Mesothelial cell of epicardium (in vitro differentiated cells): ENCODE measurements at regions not wholly inside any gene's neighbourhood (a gene's known extent, or its start where the extent isn't known, plus 50 kb on each side); places are given as distances from the start of the nearest gene placed in this dataset.

Experiments
- DNase-seq, 2 experiments: peaks; one replicate each; pipeline ENCODE4 v3.0.0; 2021; ENCODE audit warnings: low spot score in 2 of 2; ENCODE audit not compliant: unreplicated experiment in 2 of 2
- H3K27ac Mint-ChIP-seq: 2 replicates; pipeline ENCODE4 v1.8.0; 2021; ENCODE audit warnings: mixed read lengths
- H3K27me3 Mint-ChIP-seq: 2 replicates; pipeline ENCODE4 v1.8.0; 2021; ENCODE audit warnings: low read depth, mixed read lengths
- H3K36me3 Mint-ChIP-seq: 2 replicates; pipeline ENCODE4 v1.8.0; 2021; ENCODE audit warnings: mixed read lengths
- H3K4me1 Mint-ChIP-seq: 2 replicates; pipeline ENCODE4 v1.8.0; 2021; ENCODE audit warnings: mixed read lengths
- H3K4me3 Mint-ChIP-seq: 2 replicates; pipeline ENCODE4 v1.8.0; 2021; ENCODE audit warnings: mild to moderate bottlenecking, moderate library complexity, mixed read lengths
- H3K9me3 Mint-ChIP-seq: 2 replicates; pipeline ENCODE4 v1.8.0; 2021; ENCODE audit warnings: mixed read lengths
- TF ChIP-seq, protein P1 (sequence below): fragments of 200-600 bp; sonication (generic); IDR thresholded peaks from one replicate; pipeline ENCODE4 v1.5.0; 2021; ENCODE audit warnings: antibody characterized with exemption; ENCODE audit not compliant: unreplicated experiment

DNA sequence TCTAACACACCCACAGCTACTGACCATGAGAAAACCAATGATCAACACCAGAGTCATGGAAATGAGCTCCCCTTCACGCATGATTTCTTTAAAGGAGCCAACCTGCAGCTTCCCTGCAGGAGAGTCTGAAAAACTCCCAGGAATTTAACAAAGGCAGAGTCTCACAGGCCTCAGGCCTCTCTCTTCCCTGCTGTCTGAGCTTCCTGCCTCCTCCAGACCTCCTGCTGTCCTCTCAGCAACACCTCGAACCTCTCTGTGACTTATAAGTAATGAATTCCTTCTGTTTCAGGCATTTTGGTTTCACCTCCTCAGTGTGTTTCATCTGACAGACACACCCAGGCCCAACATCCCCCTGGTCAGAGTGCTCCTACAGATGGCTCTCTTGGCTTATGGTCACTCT lies 1044.4 kb downstream of the UQCRFS1 start:
- no peaks in the 10 kb centered on the region for H3K27me3 Mint-ChIP-seq
- no peak for DNase-seq
- no peaks in the 10 kb centered on the region for H3K9me3 Mint-ChIP-seq
- H3K36me3 Mint-ChIP-seq, result no peaks in the 10 kb centered on the region
- TF ChIP-seq, protein P1, sequence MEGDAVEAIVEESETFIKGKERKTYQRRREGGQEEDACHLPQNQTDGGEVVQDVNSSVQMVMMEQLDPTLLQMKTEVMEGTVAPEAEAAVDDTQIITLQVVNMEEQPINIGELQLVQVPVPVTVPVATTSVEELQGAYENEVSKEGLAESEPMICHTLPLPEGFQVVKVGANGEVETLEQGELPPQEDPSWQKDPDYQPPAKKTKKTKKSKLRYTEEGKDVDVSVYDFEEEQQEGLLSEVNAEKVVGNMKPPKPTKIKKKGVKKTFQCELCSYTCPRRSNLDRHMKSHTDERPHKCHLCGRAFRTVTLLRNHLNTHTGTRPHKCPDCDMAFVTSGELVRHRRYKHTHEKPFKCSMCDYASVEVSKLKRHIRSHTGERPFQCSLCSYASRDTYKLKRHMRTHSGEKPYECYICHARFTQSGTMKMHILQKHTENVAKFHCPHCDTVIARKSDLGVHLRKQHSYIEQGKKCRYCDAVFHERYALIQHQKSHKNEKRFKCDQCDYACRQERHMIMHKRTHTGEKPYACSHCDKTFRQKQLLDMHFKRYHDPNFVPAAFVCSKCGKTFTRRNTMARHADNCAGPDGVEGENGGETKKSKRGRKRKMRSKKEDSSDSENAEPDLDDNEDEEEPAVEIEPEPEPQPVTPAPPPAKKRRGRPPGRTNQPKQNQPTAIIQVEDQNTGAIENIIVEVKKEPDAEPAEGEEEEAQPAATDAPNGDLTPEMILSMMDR, result no peak
- peaks cover 20% of the 10 kb centered on the region for H3K4me1 Mint-ChIP-seq
- H3K4me3 Mint-ChIP-seq, result no peak overlapping the region
- peak overlapping the region; percentile 3 for H3K27ac Mint-ChIP-seq

DNA sequence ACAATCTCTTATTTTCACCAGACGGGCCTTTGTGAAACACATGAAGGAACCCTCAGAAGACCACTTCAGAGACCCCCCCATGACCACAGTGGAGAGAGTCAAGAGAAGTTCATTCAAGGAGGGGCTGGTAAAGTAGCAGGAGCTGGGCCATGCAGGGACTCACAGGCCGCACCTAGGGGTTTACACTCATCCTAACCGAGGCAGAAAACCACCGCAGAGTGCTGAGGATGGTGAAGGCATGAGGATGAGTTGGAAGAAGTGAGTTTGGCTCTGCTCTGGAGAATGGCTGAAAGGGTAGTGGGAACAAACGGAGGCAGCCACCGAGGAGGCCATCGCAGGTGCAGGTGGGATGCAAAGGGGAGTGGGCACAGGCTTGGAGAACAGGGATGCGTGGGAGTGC lies 1046.9 kb downstream of the UQCRFS1 start:
- Mint-ChIP-seq H3K4me1 (peaks cover 22% of the 10 kb centered on the region), H3K27ac (no peak overlapping the region), H3K9me3 (peaks cover 4% of the 10 kb centered on the region), H3K27me3 (no peaks in the 10 kb centered on the region), H3K36me3 (no peaks in the 10 kb centered on the region), H3K4me3 (no peak overlapping the region)
- no peak for DNase-seq
- TF ChIP-seq, protein P1, result no peak

DNA sequence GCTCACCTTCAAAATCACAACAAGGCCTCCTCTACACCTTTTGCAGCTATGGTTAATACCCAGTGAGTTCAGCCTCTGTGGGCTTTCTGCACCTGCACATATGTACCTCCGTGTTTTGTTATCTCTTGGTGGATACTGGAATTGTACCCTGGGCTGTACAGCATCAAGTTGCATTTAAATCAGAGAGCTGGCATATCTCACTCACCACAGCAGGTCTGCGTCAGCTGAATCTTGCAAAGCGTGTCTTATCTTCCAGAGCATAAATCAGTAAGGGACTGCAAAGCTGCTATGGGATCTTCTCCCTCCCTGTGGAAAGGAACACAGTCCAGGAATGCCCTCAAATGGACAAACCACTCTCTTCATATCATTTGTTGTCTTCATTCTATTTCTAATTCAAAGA lies 1048.7 kb downstream of the UQCRFS1 start:
- H3K9me3 Mint-ChIP-seq, result peaks cover 12% of the 10 kb centered on the region
- no peak overlapping the region for H3K4me3 Mint-ChIP-seq
- DNase-seq, result no peak
- no peak overlapping the region for H3K27ac Mint-ChIP-seq
- H3K27me3 Mint-ChIP-seq, result no peaks in the 10 kb centered on the region
- TF ChIP-seq, protein P1, result no peak
- H3K36me3 Mint-ChIP-seq, result no peaks in the 10 kb centered on the region
- peaks cover 10% of the 10 kb centered on the region for H3K4me1 Mint-ChIP-seq

DNA sequence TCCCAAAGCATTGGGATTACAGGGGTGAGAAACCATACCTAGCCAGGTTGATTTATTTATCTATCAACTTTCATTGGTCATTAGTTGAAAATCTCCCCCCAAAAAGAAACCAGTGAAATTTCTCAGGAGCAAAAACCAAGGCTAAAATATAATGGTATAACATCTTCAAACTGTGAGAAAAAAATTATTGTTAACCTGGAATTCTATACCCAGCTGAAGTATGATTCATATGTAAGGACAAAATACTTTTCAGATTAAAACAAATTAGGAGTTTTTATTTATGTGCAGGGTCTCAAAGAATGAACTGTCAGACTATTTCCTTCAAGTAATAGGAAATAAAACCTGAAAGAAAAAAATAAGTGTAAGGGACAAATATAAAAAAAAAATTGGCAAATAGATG lies 1053.9 kb downstream of the UQCRFS1 start:
- H3K4me3 Mint-ChIP-seq, result no peak overlapping the region
- TF ChIP-seq, protein P1, result no peak
- DNase-seq, result no peak
- peaks cover 3% of the 10 kb centered on the region for H3K4me1 Mint-ChIP-seq
- H3K27me3 Mint-ChIP-seq, result no peaks in the 10 kb centered on the region
- H3K27ac Mint-ChIP-seq, result no peak overlapping the region
- peaks cover 24% of the 10 kb centered on the region for H3K9me3 Mint-ChIP-seq
- no peaks in the 10 kb centered on the region for H3K36me3 Mint-ChIP-seq

DNA sequence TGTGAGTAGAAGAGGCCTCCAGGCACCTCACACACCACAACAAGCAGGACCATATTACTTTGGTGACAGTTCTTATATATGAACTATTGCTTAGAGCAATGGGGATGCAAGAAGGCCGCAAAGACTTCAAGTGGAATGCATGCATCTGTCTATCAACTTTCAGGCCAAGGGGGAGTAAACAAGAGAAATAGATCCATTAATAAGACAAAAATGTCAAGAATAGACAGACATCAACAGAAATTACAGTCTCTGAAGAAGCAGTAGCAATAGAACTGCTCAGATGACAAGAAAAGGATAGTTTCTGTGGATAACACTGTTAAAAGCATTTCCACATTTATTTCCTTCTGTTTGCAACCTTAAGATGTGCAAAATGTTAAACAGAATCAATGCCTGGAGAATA lies 1057.7 kb downstream of the UQCRFS1 start:
- Mint-ChIP-seq H3K27me3 (no peaks in the 10 kb centered on the region), H3K36me3 (no peaks in the 10 kb centered on the region), H3K4me3 (no peak overlapping the region), H3K27ac (no peak overlapping the region), H3K4me1 (peaks cover 13% of the 10 kb centered on the region), H3K9me3 (peaks cover 20% of the 10 kb centered on the region)
- TF ChIP-seq, protein P1, result no peak
- no peak for DNase-seq

DNA sequence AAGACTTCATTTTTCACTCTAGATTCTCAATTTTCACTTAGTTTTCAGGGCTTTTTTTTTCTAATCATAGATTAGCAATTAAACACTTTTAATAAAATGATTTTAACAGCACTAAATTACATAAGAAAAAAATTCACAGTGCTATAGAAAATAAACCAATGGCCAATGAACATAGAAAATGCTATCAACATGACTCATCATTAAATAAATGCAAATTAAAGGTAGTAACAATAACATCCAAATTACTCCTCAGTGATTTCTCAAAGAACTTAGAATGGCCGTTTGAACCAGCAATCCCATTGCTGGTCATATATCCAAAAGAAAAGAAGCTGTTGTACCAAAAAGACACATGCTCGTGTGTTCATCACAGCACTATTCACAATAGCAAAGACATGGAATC lies 1058.9 kb downstream of the UQCRFS1 start:
- peaks cover 13% of the 10 kb centered on the region for H3K4me1 Mint-ChIP-seq
- peaks cover 11% of the 10 kb centered on the region for H3K9me3 Mint-ChIP-seq
- H3K36me3 Mint-ChIP-seq, result no peaks in the 10 kb centered on the region
- no peak overlapping the region for H3K4me3 Mint-ChIP-seq
- peaks cover 2% of the 10 kb centered on the region for H3K27me3 Mint-ChIP-seq
- TF ChIP-seq, protein P1, result no peak
- no peak for DNase-seq
- no peak overlapping the region for H3K27ac Mint-ChIP-seq
